ENCODE measurements at regions not wholly inside any gene's neighbourhood (a gene's known extent, or its start where the extent isn't known, plus 50 kb on each side); places are given as distances from the start of the nearest gene placed in this dataset.

GRCh38 chr7:156578578-156578940 is 62.0 kb upstream of the RNF32 start:
- TF ChIP-seq GATA3 (IDR thresholded peaks at IDR 0.05; ENCODE audit: low read depth, low read length) (no peak), GATA2 (IDR thresholded peaks at IDR 0.05; ENCODE audit: low read depth, low read length) (no peak)

All from SH-SY5Y (cell line).